Right kidney (tissue), 1 donor: ENCODE measurements at regions not wholly inside any gene's neighbourhood (a gene's known extent, or its start where the extent isn't known, plus 50 kb on each side); places are given as distances from the start of the nearest gene placed in this dataset.
"Not testable (repeated sequence)": the region's sequence is repeated elsewhere in the genome, so short reads cannot be mapped to it uniquely, and the experiment has no call there.

Experiments used
- DNase-seq: peaks from one replicate; pipeline ENCODE4 v3.0.0-alpha.2; 2016

- DNase-seq: no peak
Measured at GRCh38 chr7:15851201-15851600, 164.7 kb upstream of the MEOX2 start.

- DNase-seq: no peak
Measured at GRCh38 chr7:15848901-15849300, 162.4 kb upstream of the MEOX2 start.

- DNase-seq: no peak
Measured at GRCh38 chr7:15848362-15848761, 161.9 kb upstream of the MEOX2 start.

- DNase-seq: no peak
Measured at GRCh38 chr7:15845868-15846267, 159.4 kb upstream of the MEOX2 start.

- DNase-seq: no peak
Measured at GRCh38 chr7:15845461-15845860, 159.0 kb upstream of the MEOX2 start.

- peak; percentile 51 for DNase-seq
Measured at GRCh38 chr7:15839416-15840100, 153.1 kb upstream of the MEOX2 start.

GRCh38 chr7:15838265-15838664 lies 151.8 kb upstream of the MEOX2 start:
- DNase-seq: no peak

- DNase-seq: no peak
Measured at GRCh38 chr7:15837306-15837950, 150.9 kb upstream of the MEOX2 start.

GRCh38 chr7:15836651-15837050 lies 150.2 kb upstream of the MEOX2 start:
- no peak for DNase-seq

- no peak for DNase-seq
Measured at GRCh38 chr7:15836041-15836440, 149.6 kb upstream of the MEOX2 start.

- no peak for DNase-seq
Measured at GRCh38 chr7:15834446-15834845, 148.0 kb upstream of the MEOX2 start.

GRCh38 chr7:15832996-15833395 lies 146.5 kb upstream of the MEOX2 start:
- no peak for DNase-seq

GRCh38 chr7:15831606-15832005 lies 145.1 kb upstream of the MEOX2 start:
- DNase-seq: no peak

- DNase-seq: no peak
Measured at GRCh38 chr7:15829691-15830090, 143.2 kb upstream of the MEOX2 start.

GRCh38 chr7:15828881-15829280 lies 142.4 kb upstream of the MEOX2 start:
- DNase-seq: no peak

GRCh38 chr7:15821484-15822427 lies 135.3 kb upstream of the MEOX2 start:
- no peak for DNase-seq

GRCh38 chr7:15820319-15820718 lies 133.8 kb upstream of the MEOX2 start:
- DNase-seq: no peak

GRCh38 chr7:15816835-15817426 lies 130.4 kb upstream of the MEOX2 start:
- DNase-seq: no peak

GRCh38 chr7:15813448-15813847 lies 127.0 kb upstream of the MEOX2 start:
- no peak for DNase-seq

GRCh38 chr7:15810383-15810782 lies 123.9 kb upstream of the MEOX2 start:
- DNase-seq: not testable (repeated sequence)

- not testable (repeated sequence) for DNase-seq
Measured at GRCh38 chr7:15809936-15810335, 123.5 kb upstream of the MEOX2 start.

- no peak for DNase-seq
Measured at GRCh38 chr7:15805891-15806290, 119.4 kb upstream of the MEOX2 start.

- DNase-seq: no peak
Measured at GRCh38 chr7:15802425-15802824, 115.9 kb upstream of the MEOX2 start.
